ENCODE measurements at regions not wholly inside any gene's neighbourhood (a gene's known extent, or its start where the extent isn't known, plus 50 kb on each side); places are given as distances from the start of the nearest gene placed in this dataset.

GRCh38 chr9:90088434-90088833, 483.6 kb downstream of the GADD45G start:
- no peak for DNase-seq

- no peak for DNase-seq
Observed at GRCh38 chr9:90088856-90089255, 484.0 kb downstream of the GADD45G start.

- DNase-seq, result no peak
Observed at GRCh38 chr9:90090997-90091396, 486.2 kb downstream of the GADD45G start.

- DNase-seq, result peak; percentile 10
Observed at GRCh38 chr9:90092508-90092907, 487.7 kb downstream of the GADD45G start.

- no peak for DNase-seq
Observed at GRCh38 chr9:90095682-90096081, 490.9 kb downstream of the GADD45G start.

GRCh38 chr9:90097237-90097636, 492.4 kb downstream of the GADD45G start:
- no peak for DNase-seq

- no peak for DNase-seq
Observed at GRCh38 chr9:90098408-90098807, 493.6 kb downstream of the GADD45G start.

GRCh38 chr9:90099262-90099963, 494.6 kb downstream of the GADD45G start:
- DNase-seq, result peak; percentile 8

- no peak for DNase-seq
Observed at GRCh38 chr9:90100014-90100413, 495.2 kb downstream of the GADD45G start.

- DNase-seq, result peak; percentile 82
Observed at GRCh38 chr9:90102292-90102901, 497.6 kb downstream of the GADD45G start.

- no peak for DNase-seq
Observed at GRCh38 chr9:90103771-90104170, 499.0 kb downstream of the GADD45G start.

- no peak for DNase-seq
Observed at GRCh38 chr9:90105773-90106172, 501.0 kb downstream of the GADD45G start.

- no peak for DNase-seq
Observed at GRCh38 chr9:90107040-90107725, 502.4 kb downstream of the GADD45G start.

GRCh38 chr9:90107726-90108655, 503.2 kb downstream of the GADD45G start:
- no peak for DNase-seq

GRCh38 chr9:90112788-90113187, 508.0 kb downstream of the GADD45G start:
- DNase-seq, result no peak

- no peak for DNase-seq
Observed at GRCh38 chr9:90114641-90115425, 510.0 kb downstream of the GADD45G start.

- no peak for DNase-seq
Observed at GRCh38 chr9:90121762-90122161, 517.0 kb downstream of the GADD45G start.

GRCh38 chr9:90124961-90125360, 517.7 kb downstream of the DIRAS2 start:
- no peak for DNase-seq

- no peak for DNase-seq
Observed at GRCh38 chr9:90127923-90128322, 514.7 kb downstream of the DIRAS2 start.

GRCh38 chr9:90128587-90129190, 513.9 kb downstream of the DIRAS2 start:
- DNase-seq, result no peak

GRCh38 chr9:90129446-90129845, 513.2 kb downstream of the DIRAS2 start:
- no peak for DNase-seq

- DNase-seq, result no peak
Observed at GRCh38 chr9:90131568-90131967, 511.1 kb downstream of the DIRAS2 start.

Measured in CD4-positive, alpha-beta T cell treated with Interleukin-12 subunit alpha and Interleukin-12 subunit beta, for 1 hour (primary cell).